Osteoblast (primary cell): ENCODE measurements at regions not wholly inside any gene's neighbourhood (a gene's known extent, or its start where the extent isn't known, plus 50 kb on each side); places are given as distances from the start of the nearest gene placed in this dataset.
A peak's percentile ranks its signal among the peaks of the same experiment; 100 is the strongest.

Source experiments
- DNase-seq: peaks from one replicate; pipeline ENCODE4 v3.0.0; 2011; ENCODE audit warnings: low spot score, mixed read lengths; ENCODE audit not compliant: insufficient read length; ENCODE audit errors: missing footprints
- H2AFZ ChIP-seq: 2 replicates; pipeline ENCODE4 v1.6.0; 2011; ENCODE audit warnings: mild to moderate bottlenecking, low read length
- H3K27ac ChIP-seq: 2 replicates; pipeline ENCODE4 v1.5.1; 2011; ENCODE audit warnings: mild to moderate bottlenecking, low read depth, low read length, moderate library complexity
- H3K27me3 ChIP-seq: 2 replicates; pipeline ENCODE4 v1.6.0; 2012; ENCODE audit warnings: mild to moderate bottlenecking, control low read depth, inconsistent platforms, low read length, moderate library complexity; ENCODE audit not compliant: insufficient read depth
- H3K36me3 ChIP-seq: 2 replicates; pipeline ENCODE4 v1.5.1; 2011; ENCODE audit warnings: mild to moderate bottlenecking, low read length, control low read depth, moderate library complexity; ENCODE audit not compliant: insufficient read depth
- H3K4me1 ChIP-seq: 2 replicates; pipeline ENCODE4 v1.5.1; 2011; ENCODE audit warnings: mild to moderate bottlenecking, low read length, control low read depth, moderate library complexity; ENCODE audit not compliant: insufficient read depth
- H3K4me2 ChIP-seq: 2 replicates; pipeline ENCODE4 v1.6.0; 2011; ENCODE audit warnings: mild to moderate bottlenecking, low read length; ENCODE audit not compliant: insufficient read depth
- H3K4me3 ChIP-seq: fragments of 200-600 bp; sonication (generic); 3 replicates; pipeline ENCODE4 v1.5.1; 2012; ENCODE audit warnings: mild to moderate bottlenecking, low read length, inconsistent platforms; ENCODE audit not compliant: insufficient read depth
- H3K79me2 ChIP-seq: 2 replicates; pipeline ENCODE4 v1.6.0; 2012; ENCODE audit warnings: mild to moderate bottlenecking, low read length, control low read depth, inconsistent platforms; ENCODE audit not compliant: insufficient read depth
- H3K9me3 ChIP-seq: 2 replicates; pipeline ENCODE4 v1.5.1; 2011; ENCODE audit warnings: low read depth, low read length, control low read depth
- H4K20me1 ChIP-seq: 2 replicates; pipeline ENCODE4 v1.6.0; 2012; ENCODE audit warnings: mild to moderate bottlenecking, low read length, control low read depth; ENCODE audit not compliant: insufficient read depth
- TF ChIP-seq, protein P1 (sequence below): IDR thresholded peaks from 2 replicates; pipeline ENCODE4 v1.5.1; 2011; ENCODE audit warnings: mild to moderate bottlenecking, low read depth, low read length, moderate library complexity; ENCODE audit errors: extremely low read depth

DNA sequence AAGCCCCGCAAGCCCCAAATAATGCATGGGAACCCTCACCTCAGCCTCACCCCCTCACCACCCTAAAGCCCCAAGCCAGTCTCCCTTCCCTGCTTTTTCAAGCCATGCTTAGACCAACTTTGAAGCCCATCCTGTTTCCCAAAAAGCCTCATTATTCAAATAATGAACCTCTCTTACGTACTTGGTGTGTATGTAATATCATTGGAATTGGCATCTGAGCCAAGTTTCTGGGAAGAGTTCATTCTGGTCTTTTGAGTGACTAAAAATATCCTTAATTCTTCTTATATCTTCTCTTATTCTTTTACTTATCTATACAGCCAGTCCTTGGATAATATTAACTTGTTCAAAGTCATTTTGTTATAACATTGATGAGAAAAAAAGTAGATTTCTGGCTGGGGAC is 875.8 kb upstream of the SLIT2 start:
- H3K27me3 ChIP-seq = no peaks in the 10 kb centered on the region
- DNase-seq = no peak
- no peaks in the 10 kb centered on the region for H3K79me2 ChIP-seq
- H3K36me3 ChIP-seq = no peaks in the 10 kb centered on the region
- peaks cover 7% of the 10 kb centered on the region for H3K4me1 ChIP-seq
- H3K4me2 ChIP-seq = no peak overlapping the region
- no peak overlapping the region for H3K4me3 ChIP-seq
- no peaks in the 10 kb centered on the region for H4K20me1 ChIP-seq
- H3K27ac ChIP-seq = no peak overlapping the region
- H3K9me3 ChIP-seq = no peaks in the 10 kb centered on the region
- TF ChIP-seq, protein P1, sequence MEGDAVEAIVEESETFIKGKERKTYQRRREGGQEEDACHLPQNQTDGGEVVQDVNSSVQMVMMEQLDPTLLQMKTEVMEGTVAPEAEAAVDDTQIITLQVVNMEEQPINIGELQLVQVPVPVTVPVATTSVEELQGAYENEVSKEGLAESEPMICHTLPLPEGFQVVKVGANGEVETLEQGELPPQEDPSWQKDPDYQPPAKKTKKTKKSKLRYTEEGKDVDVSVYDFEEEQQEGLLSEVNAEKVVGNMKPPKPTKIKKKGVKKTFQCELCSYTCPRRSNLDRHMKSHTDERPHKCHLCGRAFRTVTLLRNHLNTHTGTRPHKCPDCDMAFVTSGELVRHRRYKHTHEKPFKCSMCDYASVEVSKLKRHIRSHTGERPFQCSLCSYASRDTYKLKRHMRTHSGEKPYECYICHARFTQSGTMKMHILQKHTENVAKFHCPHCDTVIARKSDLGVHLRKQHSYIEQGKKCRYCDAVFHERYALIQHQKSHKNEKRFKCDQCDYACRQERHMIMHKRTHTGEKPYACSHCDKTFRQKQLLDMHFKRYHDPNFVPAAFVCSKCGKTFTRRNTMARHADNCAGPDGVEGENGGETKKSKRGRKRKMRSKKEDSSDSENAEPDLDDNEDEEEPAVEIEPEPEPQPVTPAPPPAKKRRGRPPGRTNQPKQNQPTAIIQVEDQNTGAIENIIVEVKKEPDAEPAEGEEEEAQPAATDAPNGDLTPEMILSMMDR = no peak
- H2AFZ ChIP-seq = no peak overlapping the region

DNA sequence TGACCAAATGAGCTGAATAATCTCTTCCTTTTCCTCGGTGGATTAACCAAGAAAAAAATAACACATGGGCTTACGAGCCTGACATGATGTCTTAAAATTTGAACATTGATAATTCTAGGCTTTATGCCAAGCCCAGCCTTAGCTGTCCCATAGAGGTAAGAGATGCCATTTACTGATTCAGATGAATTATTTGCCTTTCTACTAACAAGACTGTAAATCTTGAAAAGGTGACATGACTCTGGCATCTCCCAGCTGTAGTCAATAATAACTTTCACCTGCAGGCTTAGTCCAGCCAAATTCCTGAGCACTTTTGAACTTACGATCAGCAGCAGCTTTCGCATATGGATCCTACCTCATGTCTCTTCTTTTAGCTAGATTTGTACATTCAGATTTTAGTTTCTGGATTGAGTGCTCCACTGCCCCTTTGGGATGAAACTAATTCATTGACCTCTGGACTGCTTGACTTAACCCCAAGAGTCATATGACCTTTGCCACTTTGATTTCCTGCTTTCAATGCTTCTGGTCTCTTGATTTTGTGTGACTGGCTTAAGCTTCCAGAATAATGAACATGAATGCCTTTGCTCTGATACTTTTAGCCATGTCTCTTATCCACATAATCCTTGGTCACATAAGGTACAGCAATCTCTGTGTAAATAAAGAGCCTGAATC is 876.4 kb upstream of the SLIT2 start:
- H3K27me3 ChIP-seq = no peaks in the 10 kb centered on the region
- H3K4me1 ChIP-seq = peaks cover under 1% of the 10 kb centered on the region
- H3K4me2 ChIP-seq = no peak overlapping the region
- H2AFZ ChIP-seq = no peak overlapping the region
- DNase-seq = no peak
- no peaks in the 10 kb centered on the region for H4K20me1 ChIP-seq
- H3K4me3 ChIP-seq = no peak overlapping the region
- no peaks in the 10 kb centered on the region for H3K79me2 ChIP-seq
- H3K36me3 ChIP-seq = no peaks in the 10 kb centered on the region
- TF ChIP-seq, protein P1 = no peak
- H3K9me3 ChIP-seq = no peaks in the 10 kb centered on the region
- H3K27ac ChIP-seq = no peak overlapping the region

DNA sequence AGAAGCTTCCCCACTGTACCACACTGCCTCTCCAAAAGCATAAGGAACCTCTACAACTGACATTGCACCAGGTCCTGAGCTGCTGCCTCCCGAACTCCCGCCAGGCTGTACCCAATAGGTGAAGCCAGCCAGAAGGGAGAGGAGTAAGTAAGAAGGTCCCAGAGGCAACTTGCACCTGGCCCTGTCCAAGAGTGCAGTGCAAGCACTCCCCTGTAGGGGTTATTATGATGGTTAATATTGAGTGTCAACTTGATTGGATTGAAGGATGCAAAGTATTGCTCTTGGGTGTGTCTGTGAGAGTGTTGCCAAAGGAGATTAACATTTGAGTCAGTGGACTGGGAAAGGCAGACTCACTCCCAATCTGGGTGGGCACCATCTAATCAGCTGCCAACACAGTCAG is 879.3 kb upstream of the SLIT2 start:
- H3K36me3 ChIP-seq = no peaks in the 10 kb centered on the region
- H3K9me3 ChIP-seq = no peaks in the 10 kb centered on the region
- H2AFZ ChIP-seq = no peak overlapping the region
- no peak overlapping the region for H3K4me2 ChIP-seq
- no peaks in the 10 kb centered on the region for H3K4me1 ChIP-seq
- DNase-seq = peak; percentile 8
- TF ChIP-seq, protein P1 = no peak
- H3K79me2 ChIP-seq = no peaks in the 10 kb centered on the region
- H3K27ac ChIP-seq = no peak overlapping the region
- no peaks in the 10 kb centered on the region for H3K27me3 ChIP-seq
- H4K20me1 ChIP-seq = no peaks in the 10 kb centered on the region
- no peak overlapping the region for H3K4me3 ChIP-seq

DNA sequence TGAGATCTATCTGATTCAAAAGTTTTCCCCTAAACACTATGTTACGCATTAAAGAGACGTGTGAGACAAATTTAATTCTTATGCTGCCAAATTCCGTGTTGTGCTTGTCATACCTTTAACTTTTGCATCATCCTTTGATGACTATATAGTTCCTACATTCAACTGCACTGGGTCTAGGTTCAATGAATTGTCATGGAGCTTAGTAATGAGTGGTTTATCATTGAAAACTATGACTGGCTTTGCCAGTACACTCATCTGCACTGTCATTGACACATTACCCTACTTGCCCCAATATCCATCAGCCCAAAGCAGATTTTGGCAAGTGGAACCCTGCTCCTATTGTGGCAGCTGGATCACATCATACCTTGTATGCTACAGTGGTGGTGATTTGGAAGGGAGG is 882.9 kb upstream of the SLIT2 start:
- H4K20me1 ChIP-seq = no peaks in the 10 kb centered on the region
- no peaks in the 10 kb centered on the region for H3K36me3 ChIP-seq
- no peaks in the 10 kb centered on the region for H3K4me1 ChIP-seq
- no peak for DNase-seq
- no peak overlapping the region for H3K4me3 ChIP-seq
- H3K27me3 ChIP-seq = no peaks in the 10 kb centered on the region
- TF ChIP-seq, protein P1 = no peak
- H3K27ac ChIP-seq = no peak overlapping the region
- H2AFZ ChIP-seq = no peak overlapping the region
- no peak overlapping the region for H3K4me2 ChIP-seq
- no peaks in the 10 kb centered on the region for H3K9me3 ChIP-seq
- no peaks in the 10 kb centered on the region for H3K79me2 ChIP-seq
